Neutrophil (primary cell): ENCODE measurements at regions not wholly inside any gene's neighbourhood (a gene's known extent, or its start where the extent isn't known, plus 50 kb on each side); places are given as distances from the start of the nearest gene placed in this dataset.

Experiments
- H3K27ac ChIP-seq: fragments of 200-600 bp; sonication (generic); 2 replicates; pipeline ENCODE4 v1.5.1; 2016; ENCODE audit warnings: mild to moderate bottlenecking, moderate library complexity
- H3K27me3 ChIP-seq: fragments of 200-600 bp; sonication (generic); 2 replicates; pipeline ENCODE4 v1.6.0; 2016; ENCODE audit warnings: mild to moderate bottlenecking
- H3K36me3 ChIP-seq: fragments of 200-600 bp; sonication (generic); 2 replicates; pipeline ENCODE4 v1.5.1; 2017
- H3K4me1 ChIP-seq, 2 experiments: fragments of 200-600 bp in 1 of 2; sonication (generic) in 1 of 2; 1 replicate in 1 of 2; 2 replicates in 1 of 2; pipeline versions ENCODE4 v1.5.1 to v1.6.1; 2013 to 2016; ENCODE audit warnings: low read depth in 1 of 2, low read length in 1 of 2, mild to moderate bottlenecking in 1 of 2, moderate library complexity in 1 of 2; ENCODE audit not compliant: control insufficient read depth in 1 of 2, insufficient read depth in 1 of 2
- H3K4me3 ChIP-seq, 2 experiments: fragments of 200-600 bp in 1 of 2; sonication (generic) in 1 of 2; 1 replicate in 1 of 2; 2 replicates in 1 of 2; pipeline ENCODE4 v1.5.1; 2013 to 2016; ENCODE audit warnings: low read depth in 1 of 2, low read length in 1 of 2, mild to moderate bottlenecking in 1 of 2, moderate library complexity in 1 of 2
- H3K9me3 ChIP-seq: fragments of 200-600 bp; sonication (generic); 2 replicates; pipeline ENCODE4 v1.5.1; 2016
- CTCF ChIP-seq: fragments of 200-600 bp; sonication (generic); IDR thresholded peaks from 2 replicates; pipeline ENCODE4 v1.5.1; 2016; ENCODE audit warnings: antibody characterized with exemption

- Histone ChIP-seq H3K4me3 (no peak overlapping the region), H3K4me1 (no peaks in the 10 kb centered on the region), H3K27me3 (peaks cover 68% of the 10 kb centered on the region), H3K9me3 (no peaks in the 10 kb centered on the region), H3K36me3 (no peaks in the 10 kb centered on the region), H3K27ac (no peak overlapping the region)
- no peak for TF ChIP-seq CTCF
Measured at GRCh38 chr19:5396963-5397362, 56.4 kb upstream of the PTPRS start.

DNA sequence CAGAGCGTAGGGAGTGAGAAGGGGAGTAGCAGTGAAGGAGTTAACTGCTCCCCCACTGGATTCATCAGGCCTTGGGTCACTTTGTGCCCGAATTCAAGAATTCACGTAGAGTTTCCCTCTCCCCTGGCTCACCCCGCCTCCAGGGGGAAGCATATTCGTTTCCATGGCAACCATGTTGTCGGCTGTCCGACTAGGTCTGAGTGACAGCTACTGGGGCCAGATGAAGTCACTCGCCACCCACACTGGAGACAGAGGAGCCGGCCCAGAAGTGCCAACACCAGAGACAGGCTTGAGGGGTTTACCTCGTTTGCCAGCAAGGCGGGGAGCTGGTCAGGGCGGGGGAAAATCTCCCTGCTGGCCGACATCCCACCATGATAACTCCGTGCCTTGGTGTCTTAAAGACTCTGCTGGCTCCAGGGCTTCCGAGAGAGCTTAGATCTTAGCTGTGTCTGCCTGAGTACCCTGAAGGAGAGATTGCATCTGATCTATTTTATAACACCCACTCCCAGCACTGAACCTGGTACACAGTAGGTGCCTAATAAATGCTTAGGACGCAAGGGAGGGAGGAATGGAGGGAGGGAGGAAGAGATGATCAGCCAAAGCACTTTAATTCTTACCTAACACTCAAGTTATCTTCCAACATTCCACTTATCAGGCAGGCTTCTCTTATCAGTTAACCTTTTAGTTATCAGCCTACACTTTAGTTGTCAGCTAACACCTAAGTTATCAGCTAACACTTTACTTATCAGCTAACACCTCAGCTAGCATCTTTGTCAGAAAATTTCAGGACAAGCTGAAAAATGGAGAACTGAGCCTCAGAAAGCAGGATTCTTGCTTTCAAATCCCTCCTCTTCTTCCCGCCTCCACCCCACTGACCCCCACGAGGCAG is 57.2 kb upstream of the ZNRF4 start:
- Histone ChIP-seq H3K4me3 (no peak overlapping the region), H3K9me3 (no peaks in the 10 kb centered on the region), H3K27ac (no peak overlapping the region), H3K27me3 (peaks cover 61% of the 10 kb centered on the region), H3K36me3 (no peaks in the 10 kb centered on the region), H3K4me1 (no peaks in the 10 kb centered on the region)
- TF ChIP-seq CTCF = no peak

GRCh38 chr19:5398693-5399057 is 56.5 kb upstream of the ZNRF4 start:
- Histone ChIP-seq H3K4me3 (no peak overlapping the region), H3K27ac (no peak overlapping the region), H3K9me3 (no peaks in the 10 kb centered on the region), H3K36me3 (no peaks in the 10 kb centered on the region), H3K4me1 (no peaks in the 10 kb centered on the region), H3K27me3 (peaks cover 54% of the 10 kb centered on the region)
- TF ChIP-seq CTCF = no peak

GRCh38 chr19:5403968-5404640 is 51.1 kb upstream of the ZNRF4 start:
- H3K4me3 ChIP-seq = no peak overlapping the region
- peaks cover under 1% of the 10 kb centered on the region for H3K27me3 ChIP-seq
- TF ChIP-seq CTCF = no peak

More at GRCh38 chr19:5403968-5404640, 51.1 kb upstream of the ZNRF4 start:
- H3K27ac ChIP-seq = no peak overlapping the region
- H3K9me3 ChIP-seq = no peaks in the 10 kb centered on the region
- no peaks in the 10 kb centered on the region for H3K36me3 ChIP-seq
- no peaks in the 10 kb centered on the region for H3K4me1 ChIP-seq
